GM12873 (cell line): ENCODE measurements at regions not wholly inside any gene's neighbourhood (a gene's known extent, or its start where the extent isn't known, plus 50 kb on each side); places are given as distances from the start of the nearest gene placed in this dataset.

ENCODE experiments used
- TF ChIP-seq, protein P1 (sequence below): IDR thresholded peaks from 2 replicates; pipeline ENCODE4 v1.5.1; 2012; ENCODE audit warnings: low read depth, mild to moderate bottlenecking, moderate library complexity, low read length, control low read depth; ENCODE audit not compliant: insufficient read depth; ENCODE audit errors: missing control alignments

DNA sequence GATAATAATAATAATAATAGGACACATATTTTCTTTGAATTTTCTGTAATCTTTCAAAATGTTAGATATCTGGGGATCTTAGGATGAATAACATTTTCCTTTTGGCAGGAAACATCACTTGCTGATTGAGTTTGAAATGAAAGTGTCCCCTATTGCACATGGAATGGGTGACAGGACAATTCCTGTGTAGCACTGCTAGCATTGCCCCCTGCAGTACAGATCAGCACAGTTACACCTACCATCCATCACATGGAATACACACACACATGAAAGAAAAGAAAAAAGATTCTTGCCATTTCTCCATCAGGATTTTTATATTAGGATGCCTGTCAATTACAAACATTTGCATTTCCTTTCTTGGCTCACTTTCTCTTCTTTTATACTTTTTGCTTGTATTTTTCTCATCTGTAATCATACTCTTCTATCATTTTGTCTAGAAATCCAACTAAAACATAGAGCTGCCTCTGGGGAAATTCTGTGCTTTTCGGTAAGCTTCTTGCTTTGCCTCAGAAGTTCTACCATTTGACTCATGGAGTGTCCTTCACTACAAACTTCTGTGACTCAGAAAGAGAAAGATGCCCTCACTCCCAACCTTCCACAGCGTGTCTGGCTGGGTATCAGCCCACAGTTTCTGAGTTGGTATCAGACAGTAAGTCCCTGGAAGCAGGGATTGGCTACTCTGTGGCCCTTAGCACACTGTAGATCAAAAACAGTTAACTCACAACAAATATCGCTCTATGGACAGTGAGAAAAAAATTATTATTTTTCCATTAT, 641.2 kb downstream of the PTPRC start:
- TF ChIP-seq, protein P1, sequence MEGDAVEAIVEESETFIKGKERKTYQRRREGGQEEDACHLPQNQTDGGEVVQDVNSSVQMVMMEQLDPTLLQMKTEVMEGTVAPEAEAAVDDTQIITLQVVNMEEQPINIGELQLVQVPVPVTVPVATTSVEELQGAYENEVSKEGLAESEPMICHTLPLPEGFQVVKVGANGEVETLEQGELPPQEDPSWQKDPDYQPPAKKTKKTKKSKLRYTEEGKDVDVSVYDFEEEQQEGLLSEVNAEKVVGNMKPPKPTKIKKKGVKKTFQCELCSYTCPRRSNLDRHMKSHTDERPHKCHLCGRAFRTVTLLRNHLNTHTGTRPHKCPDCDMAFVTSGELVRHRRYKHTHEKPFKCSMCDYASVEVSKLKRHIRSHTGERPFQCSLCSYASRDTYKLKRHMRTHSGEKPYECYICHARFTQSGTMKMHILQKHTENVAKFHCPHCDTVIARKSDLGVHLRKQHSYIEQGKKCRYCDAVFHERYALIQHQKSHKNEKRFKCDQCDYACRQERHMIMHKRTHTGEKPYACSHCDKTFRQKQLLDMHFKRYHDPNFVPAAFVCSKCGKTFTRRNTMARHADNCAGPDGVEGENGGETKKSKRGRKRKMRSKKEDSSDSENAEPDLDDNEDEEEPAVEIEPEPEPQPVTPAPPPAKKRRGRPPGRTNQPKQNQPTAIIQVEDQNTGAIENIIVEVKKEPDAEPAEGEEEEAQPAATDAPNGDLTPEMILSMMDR: no peak

DNA sequence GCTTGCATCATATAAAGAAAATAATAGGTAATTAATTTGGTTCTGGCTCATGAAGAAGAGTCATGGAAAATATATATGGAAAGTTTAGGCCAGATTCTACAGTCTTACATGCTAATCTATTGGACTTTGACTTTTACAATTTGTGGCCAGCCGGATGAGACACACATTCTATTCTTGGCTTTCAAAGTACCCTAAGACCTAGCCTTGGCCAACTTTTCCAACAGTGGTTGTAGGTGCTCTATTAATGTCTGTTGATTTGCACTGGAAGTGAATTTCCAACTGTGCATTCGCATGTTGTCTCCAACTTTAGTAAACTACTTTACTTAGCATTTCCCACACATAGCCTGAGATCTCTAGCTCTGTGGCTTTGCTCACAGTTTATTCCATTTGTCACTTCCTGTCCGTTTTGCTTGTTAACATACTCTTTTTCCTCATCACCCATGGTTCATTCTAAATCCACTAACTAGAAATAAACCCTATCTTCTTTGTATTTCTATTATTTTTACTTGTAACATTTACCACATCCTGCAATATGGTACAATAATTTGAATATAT, 644.0 kb downstream of the PTPRC start:
- TF ChIP-seq, protein P1: no peak

DNA sequence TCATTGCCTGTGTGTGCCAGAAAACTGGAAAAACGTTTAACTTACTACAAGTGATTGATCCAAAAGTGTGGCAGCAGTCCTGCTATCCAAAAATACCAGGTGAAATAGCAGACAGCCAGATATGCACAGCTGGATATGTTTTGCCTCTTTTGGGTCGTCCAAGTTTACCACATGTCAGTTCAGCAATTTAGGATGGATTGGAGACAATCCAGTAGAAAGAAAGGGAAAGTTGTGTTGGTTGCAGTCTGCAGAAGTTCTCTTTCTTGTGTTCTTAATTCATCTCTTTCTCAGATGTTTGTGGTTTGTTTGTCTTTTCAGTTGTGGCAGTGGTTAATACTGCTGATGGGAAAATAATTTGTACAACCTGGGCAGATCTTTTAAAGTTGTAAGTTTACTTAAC, 645.0 kb downstream of the PTPRC start:
- TF ChIP-seq, protein P1: no peak

- TF ChIP-seq, protein P1: no peak
These were observed 648.4 kb downstream of the PTPRC start for GRCh38 chr1:199287206-199287605.

GRCh38 chr1:199287647-199288046, 648.8 kb downstream of the PTPRC start:
- TF ChIP-seq, protein P1: peak; percentile 2

DNA sequence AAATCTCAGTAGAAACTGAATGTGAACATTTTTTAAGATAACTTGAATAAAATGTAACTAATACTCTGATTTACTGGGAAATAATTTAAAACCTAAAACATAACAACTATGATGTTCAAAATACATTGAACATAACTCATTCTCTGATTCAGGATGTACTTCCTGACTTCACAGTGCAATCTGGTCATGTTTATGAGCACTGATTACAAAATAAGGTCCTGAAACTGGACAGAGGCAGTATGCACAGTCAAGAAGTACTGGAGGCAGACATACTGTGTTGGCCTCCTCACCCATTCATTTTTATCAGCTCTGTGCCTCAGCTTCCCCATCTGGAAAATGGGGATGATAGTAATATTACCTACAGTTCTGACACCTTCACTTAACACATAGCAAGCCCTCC, 651.3 kb downstream of the PTPRC start:
- TF ChIP-seq, protein P1: no peak

GRCh38 chr1:199291022-199291740, 652.3 kb downstream of the PTPRC start:
- TF ChIP-seq, protein P1: no peak
